H9 (cell line): ENCODE measurements at regions not wholly inside any gene's neighbourhood (a gene's known extent, or its start where the extent isn't known, plus 50 kb on each side); places are given as distances from the start of the nearest gene placed in this dataset.

ENCODE experiments used
- DNase-seq: peaks from one replicate; pipeline ENCODE4 v3.0.0-alpha.2; 2017
- H2AFZ ChIP-seq: one replicate; pipeline ENCODE4 v1.6.1; 2013; ENCODE audit warnings: mild to moderate bottlenecking, low read length, control low read depth, moderate library complexity
- H2AK5ac ChIP-seq: 2 replicates; pipeline ENCODE4 v1.6.1; 2013; ENCODE audit warnings: low read length, control low read depth, mixed read lengths; ENCODE audit not compliant: insufficient read length
- H2BK120ac ChIP-seq: one replicate; pipeline ENCODE4 v1.6.1; 2013; ENCODE audit warnings: low read depth, mild to moderate bottlenecking, low read length, control low read depth, inconsistent platforms; ENCODE audit not compliant: poor library complexity, severe bottlenecking
- H2BK12ac ChIP-seq: 2 replicates; pipeline ENCODE4 v1.6.1; 2013; ENCODE audit warnings: low read length, control low read depth, mixed read lengths, low read depth; ENCODE audit not compliant: insufficient read length
- H2BK15ac ChIP-seq: 2 replicates; pipeline ENCODE4 v1.6.1; 2013; ENCODE audit warnings: low read depth, low read length, control low read depth
- H2BK20ac ChIP-seq: one replicate; pipeline ENCODE4 v1.6.1; 2013; ENCODE audit warnings: low read depth, mild to moderate bottlenecking, low read length, control low read depth, inconsistent platforms; ENCODE audit not compliant: poor library complexity, severe bottlenecking
- H2BK5ac ChIP-seq: 2 replicates; pipeline ENCODE4 v1.6.1; 2013; ENCODE audit warnings: low read length, control low read depth, mixed read lengths; ENCODE audit not compliant: insufficient read length
- H3K14ac ChIP-seq: 2 replicates; pipeline ENCODE4 v1.6.1; 2013; ENCODE audit warnings: low read length, control low read depth; ENCODE audit not compliant: insufficient read depth
- H3K18ac ChIP-seq: 2 replicates; pipeline ENCODE4 v1.6.1; 2013; ENCODE audit warnings: low read depth, mild to moderate bottlenecking, mixed read lengths, low read length, control low read depth; ENCODE audit not compliant: insufficient read length
- H3K23ac ChIP-seq: 2 replicates; pipeline ENCODE4 v1.6.1; 2013; ENCODE audit warnings: low read length, control low read depth, mixed read lengths, low read depth; ENCODE audit not compliant: insufficient read length
- H3K23me2 ChIP-seq: 2 replicates; pipeline ENCODE4 v1.6.1; 2013; ENCODE audit warnings: low read depth, mild to moderate bottlenecking, mixed read lengths, low read length, control low read depth; ENCODE audit not compliant: insufficient read length, poor library complexity, severe bottlenecking
- H3K27ac ChIP-seq: 2 replicates; pipeline ENCODE4 v1.5.1; 2013; ENCODE audit warnings: low read length, control low read depth, mixed read lengths, low read depth; ENCODE audit not compliant: insufficient read length
- H3K27me3 ChIP-seq: 2 replicates; pipeline ENCODE4 v1.6.1; 2013; ENCODE audit warnings: low read length, control low read depth, inconsistent platforms; ENCODE audit not compliant: insufficient read depth
- H3K4ac ChIP-seq: 2 replicates; pipeline ENCODE4 v1.6.1; 2013; ENCODE audit warnings: low read depth, mild to moderate bottlenecking, control low read depth, inconsistent platforms, low read length, moderate library complexity
- H3K4me1 ChIP-seq: 2 replicates; pipeline ENCODE4 v1.6.1; 2013; ENCODE audit warnings: low read length, control low read depth, inconsistent platforms; ENCODE audit not compliant: insufficient read depth
- H3K4me2 ChIP-seq: 2 replicates; pipeline ENCODE4 v1.6.1; 2013; ENCODE audit warnings: low read length, control low read depth, mixed read lengths; ENCODE audit not compliant: insufficient read length, insufficient read depth
- H3K56ac ChIP-seq: 2 replicates; pipeline ENCODE4 v1.6.1; 2013; ENCODE audit warnings: low read depth, mild to moderate bottlenecking, mixed read lengths, low read length, control low read depth; ENCODE audit not compliant: insufficient read length
- H3K79me1 ChIP-seq: 2 replicates; pipeline ENCODE4 v1.6.1; 2013; ENCODE audit warnings: low read depth, mild to moderate bottlenecking, moderate library complexity, low read length, control low read depth, inconsistent platforms; ENCODE audit not compliant: insufficient read depth, poor library complexity, severe bottlenecking
- H3K79me2 ChIP-seq: 2 replicates; pipeline ENCODE4 v1.6.1; 2013; ENCODE audit warnings: low read length, control low read depth, inconsistent platforms; ENCODE audit not compliant: insufficient read depth
- H3K9ac ChIP-seq: 2 replicates; pipeline ENCODE4 v1.6.1; 2013; ENCODE audit warnings: low read length, control low read depth, mixed read lengths; ENCODE audit not compliant: insufficient read length; ENCODE audit errors: extremely low read depth
- H3K9me3 ChIP-seq: one replicate; pipeline ENCODE4 v1.6.1; 2013; ENCODE audit warnings: low read depth, low read length, inconsistent platforms; ENCODE audit not compliant: control insufficient read depth
- H3T11ph ChIP-seq: one replicate; pipeline ENCODE4 v1.6.1; 2013; ENCODE audit warnings: mild to moderate bottlenecking, low read length, control low read depth, inconsistent platforms
- H4K20me1 ChIP-seq: one replicate; pipeline ENCODE4 v1.6.1; 2013; ENCODE audit not compliant: control insufficient read depth, insufficient read length, insufficient read depth
- H4K5ac ChIP-seq: 2 replicates; pipeline ENCODE4 v1.6.1; 2013; ENCODE audit warnings: low read depth, mild to moderate bottlenecking, mixed read lengths, low read length, control low read depth; ENCODE audit not compliant: insufficient read length
- H4K8ac ChIP-seq: replicated peaks from 2 replicates; pipeline ENCODE4 v1.6.1; 2013; ENCODE audit warnings: low read length, control low read depth, mixed read lengths, low read depth; ENCODE audit not compliant: insufficient read length
- H4K91ac ChIP-seq: 2 replicates; pipeline ENCODE4 v1.6.1; 2013; ENCODE audit warnings: low read depth, mild to moderate bottlenecking, moderate library complexity, mixed read lengths, low read length, control low read depth; ENCODE audit not compliant: insufficient read length
- H3K27ac Mint-ChIP-seq, 3 experiments: 2 replicates in 2 of 3; 3 replicates in 1 of 3; pipeline ENCODE4 v1.8.0; 2020 to 2021; ENCODE audit warnings: mixed read lengths in 3 of 3, mild to moderate bottlenecking in 1 of 3, moderate library complexity in 1 of 3
- H3K27me3 Mint-ChIP-seq: 2 replicates; pipeline ENCODE4 v1.8.0; 2021; ENCODE audit warnings: low read depth, mild to moderate bottlenecking, moderate library complexity, mixed read lengths
- H3K36me3 Mint-ChIP-seq, 3 experiments: 2 replicates in 2 of 3; 3 replicates in 1 of 3; pipeline ENCODE4 v1.8.0; 2020 to 2021; ENCODE audit warnings: low read depth in 3 of 3, mixed read lengths in 3 of 3; ENCODE audit not compliant: insufficient read depth in 1 of 3
- H3K4me1 Mint-ChIP-seq, 2 experiments: 2 replicates each; pipeline ENCODE4 v1.8.0; 2020; ENCODE audit warnings: mixed read lengths in 2 of 2
- H3K4me3 Mint-ChIP-seq, 2 experiments: 2 replicates in 1 of 2; 3 replicates in 1 of 2; pipeline ENCODE4 v1.8.0; 2020 to 2021; ENCODE audit warnings: mild to moderate bottlenecking in 2 of 2, mixed read lengths in 2 of 2, moderate library complexity in 1 of 2
- H3K9me3 Mint-ChIP-seq, 2 experiments: 2 replicates in 1 of 2; 3 replicates in 1 of 2; pipeline ENCODE4 v1.8.0; 2020; ENCODE audit warnings: mild to moderate bottlenecking in 2 of 2, mixed read lengths in 2 of 2, moderate library complexity in 1 of 2
- CTCF ChIP-seq: fragments of 200-600 bp; sonication (generic); conservative IDR thresholded peaks from 3 replicates; pipeline ENCODE4 v1.8.0; 2021; ENCODE audit warnings: antibody characterized with exemption, mild to moderate bottlenecking
- WGBS: extraction: QIAGEN DNeasy Blood & Tissue Kit; methylation state at CpG from one replicate; pipeline ENCODE4 v1.1.7; 2013; ENCODE audit warnings: missing lambda C conversion rate, low lambda C conversion rate, mixed read lengths; ENCODE audit not compliant: insufficient read length; ENCODE audit errors: extremely low coverage; 5-methylcytosine and 5-hydroxymethylcytosine counted together

GRCh38 chr1:194478731-194479130 is 1292.3 kb upstream of the B3GALT2 start:
- no peaks in the 10 kb centered on the region for H3K79me1 ChIP-seq
- H3K23me2 ChIP-seq = no peaks in the 10 kb centered on the region
- H4K5ac ChIP-seq = no peak overlapping the region
- H3K27me3 Mint-ChIP-seq = no peaks in the 10 kb centered on the region
- no peak overlapping the region for H4K91ac ChIP-seq
- no peaks in the 10 kb centered on the region for H3K27me3 ChIP-seq
- no peaks in the 10 kb centered on the region for H3K9me3 ChIP-seq
- no peak for DNase-seq
- no peak overlapping the region for H2BK120ac ChIP-seq
- WGBS = no CpG with 5 or more reads among the region's 1 CpG
- no peaks in the 10 kb centered on the region for H3K36me3 Mint-ChIP-seq
- H4K20me1 ChIP-seq = no peaks in the 10 kb centered on the region
- H3K4me1 Mint-ChIP-seq = no peaks in the 10 kb centered on the region
- H3K4ac ChIP-seq = no peak overlapping the region
- no peaks in the 10 kb centered on the region for H3K79me2 ChIP-seq
- H2BK20ac ChIP-seq = no peak overlapping the region
- H3K27ac Mint-ChIP-seq = no peak overlapping the region
- no peaks in the 10 kb centered on the region for H3K4me1 ChIP-seq
- TF ChIP-seq CTCF = no peak
- no peak overlapping the region for H2AFZ ChIP-seq
- H3K9me3 Mint-ChIP-seq = no peaks in the 10 kb centered on the region; a peak in 1 of 5 replicates
- H3K23ac ChIP-seq = no peak overlapping the region
- no peak overlapping the region for H4K8ac ChIP-seq
- no peak overlapping the region for H3K4me3 Mint-ChIP-seq
- H3T11ph ChIP-seq = no peak overlapping the region
- no peak overlapping the region for H3K27ac ChIP-seq
- no peak overlapping the region for H3K14ac ChIP-seq
- H3K18ac ChIP-seq = no peak overlapping the region
- H2BK5ac ChIP-seq = no peak overlapping the region
- no peak overlapping the region for H2AK5ac ChIP-seq
- no peak overlapping the region for H3K56ac ChIP-seq
- H3K4me2 ChIP-seq = no peak overlapping the region
- H2BK12ac ChIP-seq = no peak overlapping the region
- H2BK15ac ChIP-seq = no peak overlapping the region
- no peak overlapping the region for H3K9ac ChIP-seq
